NB4 (cell line): ENCODE measurements at regions not wholly inside any gene's neighbourhood (a gene's known extent, or its start where the extent isn't known, plus 50 kb on each side); places are given as distances from the start of the nearest gene placed in this dataset.

Experiments used
- DNase-seq: peaks from one replicate; pipeline ENCODE4 v3.0.0; 2010; ENCODE audit warnings: low read depth
- H3K4me3 ChIP-seq: one replicate; pipeline ENCODE4 v1.5.1; 2011; ENCODE audit warnings: mild to moderate bottlenecking, low read depth, low read length, moderate library complexity
- MYC ChIP-seq: IDR thresholded peaks from 2 replicates; pipeline ENCODE4 v1.6.1; 2011; ENCODE audit warnings: low read depth, low read length
- POLR2A ChIP-seq: IDR thresholded peaks from 2 replicates; pipeline ENCODE4 v1.6.1; 2011; ENCODE audit warnings: mild to moderate bottlenecking; ENCODE audit not compliant: insufficient read length; ENCODE audit errors: extremely low read depth
- TF ChIP-seq, protein P1 (sequence below): IDR thresholded peaks from one replicate; pipeline ENCODE4 v1.5.1; 2012; ENCODE audit warnings: low read depth, low read length
- TF ChIP-seq, protein P2 (sequence below): IDR thresholded peaks from 2 replicates; pipeline ENCODE4 v1.6.1; 2011; ENCODE audit warnings: low read depth, low read length

DNA sequence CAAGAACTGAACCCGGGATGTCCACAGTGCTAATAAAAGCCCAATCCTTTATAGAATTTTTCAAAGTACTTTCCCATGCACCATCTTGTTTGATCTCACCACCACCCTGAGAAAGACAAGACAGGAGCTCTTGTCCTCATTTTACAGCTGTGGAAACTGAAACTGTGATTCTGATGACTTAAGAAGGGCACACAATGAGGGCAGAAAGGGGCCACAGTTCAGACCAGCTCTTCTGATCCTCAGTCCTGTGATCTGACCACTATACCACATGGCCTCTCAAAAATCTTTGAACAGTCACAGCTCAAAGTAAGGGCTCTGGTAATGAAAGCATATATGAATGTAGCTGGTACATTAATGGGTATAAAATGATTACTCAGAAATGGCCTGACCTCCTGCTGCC lies 127.3 kb upstream of the CPEB2 start:
- TF ChIP-seq, protein P1, sequence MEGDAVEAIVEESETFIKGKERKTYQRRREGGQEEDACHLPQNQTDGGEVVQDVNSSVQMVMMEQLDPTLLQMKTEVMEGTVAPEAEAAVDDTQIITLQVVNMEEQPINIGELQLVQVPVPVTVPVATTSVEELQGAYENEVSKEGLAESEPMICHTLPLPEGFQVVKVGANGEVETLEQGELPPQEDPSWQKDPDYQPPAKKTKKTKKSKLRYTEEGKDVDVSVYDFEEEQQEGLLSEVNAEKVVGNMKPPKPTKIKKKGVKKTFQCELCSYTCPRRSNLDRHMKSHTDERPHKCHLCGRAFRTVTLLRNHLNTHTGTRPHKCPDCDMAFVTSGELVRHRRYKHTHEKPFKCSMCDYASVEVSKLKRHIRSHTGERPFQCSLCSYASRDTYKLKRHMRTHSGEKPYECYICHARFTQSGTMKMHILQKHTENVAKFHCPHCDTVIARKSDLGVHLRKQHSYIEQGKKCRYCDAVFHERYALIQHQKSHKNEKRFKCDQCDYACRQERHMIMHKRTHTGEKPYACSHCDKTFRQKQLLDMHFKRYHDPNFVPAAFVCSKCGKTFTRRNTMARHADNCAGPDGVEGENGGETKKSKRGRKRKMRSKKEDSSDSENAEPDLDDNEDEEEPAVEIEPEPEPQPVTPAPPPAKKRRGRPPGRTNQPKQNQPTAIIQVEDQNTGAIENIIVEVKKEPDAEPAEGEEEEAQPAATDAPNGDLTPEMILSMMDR: no peak
- TF ChIP-seq MYC: no peak
- TF ChIP-seq, protein P2, sequence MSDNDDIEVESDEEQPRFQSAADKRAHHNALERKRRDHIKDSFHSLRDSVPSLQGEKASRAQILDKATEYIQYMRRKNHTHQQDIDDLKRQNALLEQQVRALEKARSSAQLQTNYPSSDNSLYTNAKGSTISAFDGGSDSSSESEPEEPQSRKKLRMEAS: no peak
- no peak for TF ChIP-seq POLR2A
- DNase-seq: no peak
- no peak overlapping the region for H3K4me3 ChIP-seq

DNA sequence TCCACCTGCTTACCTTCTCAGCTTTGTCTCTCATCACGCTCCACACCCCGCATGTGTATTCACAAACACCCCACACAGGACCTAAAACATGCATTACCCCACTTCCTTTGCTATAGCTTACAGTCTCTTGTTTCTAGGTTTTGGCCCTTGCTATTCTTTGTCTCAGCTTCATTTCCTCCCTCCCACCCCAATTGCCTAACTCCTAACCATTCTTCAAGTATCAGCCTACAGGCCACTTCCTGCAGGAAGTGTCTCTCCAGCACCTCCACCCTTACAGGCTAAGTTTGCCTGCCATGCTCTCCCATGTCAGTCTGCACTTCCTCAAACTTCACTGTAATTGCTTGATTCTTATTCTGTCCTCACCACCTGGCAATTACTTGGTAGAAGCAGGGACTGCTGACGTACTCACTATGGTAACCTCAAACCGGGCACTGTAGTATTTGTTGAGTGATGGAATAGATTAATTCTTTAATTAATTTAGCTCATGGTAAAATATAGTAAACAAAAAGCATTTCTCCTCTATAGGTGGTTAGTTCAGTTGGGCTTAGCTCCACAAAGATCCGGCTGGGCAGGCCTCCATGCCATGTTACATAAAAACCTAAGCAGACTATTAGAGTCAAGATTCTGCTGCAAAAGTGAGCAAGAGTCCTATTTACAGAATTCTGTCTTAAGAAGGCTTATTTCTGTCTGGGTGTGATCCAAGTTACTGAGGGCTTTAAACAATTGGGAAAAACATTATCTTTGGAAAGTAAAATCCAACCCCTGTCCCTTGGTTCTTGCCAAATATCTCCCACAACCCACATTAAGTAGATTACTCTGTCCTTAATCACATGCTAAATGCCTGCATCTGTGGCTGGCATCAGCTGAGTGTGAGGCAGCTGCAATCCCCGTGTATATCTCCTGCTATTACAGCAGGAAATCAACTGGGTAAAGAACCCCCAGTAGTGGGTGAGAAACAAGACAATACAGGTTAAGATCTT lies 124.7 kb upstream of the CPEB2 start:
- DNase-seq: peak; percentile 93
- TF ChIP-seq, protein P2: peak; percentile 98
- TF ChIP-seq, protein P1: no peak
- no peak for TF ChIP-seq POLR2A
- TF ChIP-seq MYC: peak; percentile 94
- no peak overlapping the region for H3K4me3 ChIP-seq

DNA sequence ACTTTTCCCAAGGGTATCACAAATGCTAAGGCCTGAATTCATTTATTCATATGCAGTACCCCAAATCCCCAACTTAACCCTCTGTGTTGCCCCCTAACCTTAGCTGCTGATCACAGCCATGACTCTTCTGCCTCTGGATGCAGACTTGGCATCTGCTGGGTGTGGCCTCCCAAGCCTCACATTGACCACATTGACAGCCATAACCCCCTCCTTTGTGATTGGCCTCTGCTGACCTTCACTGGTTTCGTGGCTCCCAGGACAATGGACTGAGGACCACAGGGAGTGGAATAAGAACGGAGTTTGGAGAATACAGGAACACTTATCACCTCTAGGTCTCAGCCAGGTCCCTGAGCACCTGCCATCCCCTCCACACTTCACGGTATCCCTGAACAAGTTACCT lies 123.6 kb upstream of the CPEB2 start:
- no peak for DNase-seq
- TF ChIP-seq, protein P2: no peak
- no peak for TF ChIP-seq MYC
- TF ChIP-seq, protein P1: no peak
- no peak for TF ChIP-seq POLR2A
- H3K4me3 ChIP-seq: no peak overlapping the region

DNA sequence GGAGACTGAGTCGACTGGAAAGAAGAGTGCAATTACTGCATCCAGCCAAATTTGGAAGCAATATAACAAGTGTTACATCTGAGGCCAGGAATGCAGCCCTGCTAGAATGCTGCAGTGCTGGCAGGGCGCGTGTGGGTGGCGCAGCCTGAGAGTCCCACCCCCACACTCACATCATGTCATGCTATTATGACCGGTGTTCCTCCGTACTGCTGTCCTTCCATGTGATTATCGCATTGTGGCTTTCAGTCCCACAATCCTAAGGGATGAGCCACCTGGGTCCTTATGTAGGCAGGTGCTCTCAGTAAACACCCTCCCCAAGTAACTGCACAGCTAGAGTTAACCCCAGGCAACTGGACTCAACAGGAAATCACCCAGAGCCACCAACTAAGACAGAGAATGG lies 122.6 kb upstream of the CPEB2 start:
- DNase-seq: no peak
- TF ChIP-seq, protein P1: no peak
- TF ChIP-seq MYC (no peak), POLR2A (no peak)
- TF ChIP-seq, protein P2: no peak
- no peak overlapping the region for H3K4me3 ChIP-seq

DNA sequence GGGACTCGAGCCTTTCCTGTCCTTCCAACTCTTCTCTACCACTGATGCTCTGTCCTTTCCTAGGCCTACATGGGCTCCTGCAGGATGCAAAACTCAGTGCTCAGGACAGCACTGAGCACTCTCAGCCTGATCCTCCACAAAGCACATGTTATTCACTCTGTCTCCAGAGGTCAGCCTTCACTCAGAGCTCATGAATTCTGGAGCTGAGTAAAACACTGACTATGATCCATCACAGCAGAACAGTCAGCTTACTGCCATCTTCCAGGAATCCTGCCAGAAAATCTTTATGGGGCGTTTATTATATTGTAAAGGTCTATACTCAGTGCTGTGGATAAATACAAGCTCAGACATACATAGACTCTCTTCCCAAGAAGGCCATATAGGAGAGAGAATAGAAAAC lies 121.5 kb upstream of the CPEB2 start:
- no peak overlapping the region for H3K4me3 ChIP-seq
- no peak for DNase-seq
- TF ChIP-seq, protein P2: no peak
- no peak for TF ChIP-seq MYC
- TF ChIP-seq, protein P1: no peak
- TF ChIP-seq POLR2A: no peak
